HG02798 (cell line): ENCODE measurements at regions not wholly inside any gene's neighbourhood (a gene's known extent, or its start where the extent isn't known, plus 50 kb on each side); places are given as distances from the start of the nearest gene placed in this dataset.
A peak's percentile ranks its signal among the peaks of the same experiment; 100 is the strongest.
"Not testable (repeated sequence)": the region's sequence is repeated elsewhere in the genome, so short reads cannot be mapped to it uniquely, and the experiment has no call there.

Experiments
- ATAC-seq: cut with Tn5 transposase; IDR thresholded peaks from one replicate; pipeline ENCODE4 v1.9.1; 2021; ENCODE audit warnings: mild to moderate bottlenecking; ENCODE audit not compliant: unreplicated experiment, poor library complexity

DNA sequence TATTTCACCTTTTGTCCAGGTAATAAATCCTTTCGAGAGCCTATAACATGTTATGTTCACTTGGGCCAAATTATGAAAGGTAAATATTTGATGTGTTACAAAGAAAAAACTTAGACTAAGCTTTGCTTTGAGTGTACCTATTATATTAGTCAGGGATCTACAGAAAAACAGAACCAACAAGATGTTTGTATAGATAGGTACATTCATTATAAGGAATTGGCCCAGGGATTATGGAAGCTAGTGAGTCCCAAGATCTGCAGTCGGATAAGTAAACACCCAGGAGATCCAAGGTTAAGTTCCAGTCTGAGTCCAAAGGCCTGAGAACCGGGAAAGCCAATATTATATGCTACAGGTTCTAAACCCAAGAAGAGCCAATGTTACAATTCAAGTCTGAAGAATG lies 234.5 kb downstream of the NRIP1 start:
- no peak for ATAC-seq

DNA sequence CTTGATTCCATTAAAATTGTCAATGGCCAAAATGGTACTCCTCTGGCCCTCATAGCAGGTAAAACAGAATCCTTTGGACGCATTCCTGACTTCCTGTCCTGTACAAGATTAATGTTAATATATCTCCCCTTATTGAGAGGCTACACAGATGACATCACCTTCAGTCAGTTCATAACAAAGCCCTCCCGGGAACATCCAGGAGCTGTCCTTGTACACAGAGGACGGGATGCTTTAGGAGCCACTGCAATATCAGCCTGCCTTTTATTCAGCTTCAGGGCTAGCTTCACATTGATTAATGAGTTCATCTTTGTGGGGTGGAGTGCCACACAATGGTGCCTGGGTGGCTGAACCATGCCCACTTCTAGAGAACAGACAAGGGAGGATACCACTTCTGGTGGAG lies 235.1 kb downstream of the NRIP1 start:
- no peak for ATAC-seq

DNA sequence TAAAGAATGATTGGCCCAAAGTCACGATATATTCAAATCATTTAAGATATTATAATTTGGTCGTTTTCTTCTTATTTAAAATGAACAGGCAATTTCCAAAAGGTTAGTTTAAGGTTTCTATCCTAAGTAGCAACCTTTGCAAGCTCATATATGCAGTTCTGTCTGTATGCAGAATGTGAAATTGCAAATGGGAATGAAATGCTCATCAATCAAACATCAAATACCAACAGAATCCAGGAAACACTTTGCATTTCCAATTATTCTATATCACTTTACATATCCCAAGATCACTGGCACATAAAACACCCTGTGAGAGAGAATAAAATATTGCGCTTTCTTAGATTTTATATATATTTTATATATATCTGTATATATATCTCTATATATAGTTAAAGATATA lies 237.3 kb downstream of the NRIP1 start:
- no peak for ATAC-seq

DNA sequence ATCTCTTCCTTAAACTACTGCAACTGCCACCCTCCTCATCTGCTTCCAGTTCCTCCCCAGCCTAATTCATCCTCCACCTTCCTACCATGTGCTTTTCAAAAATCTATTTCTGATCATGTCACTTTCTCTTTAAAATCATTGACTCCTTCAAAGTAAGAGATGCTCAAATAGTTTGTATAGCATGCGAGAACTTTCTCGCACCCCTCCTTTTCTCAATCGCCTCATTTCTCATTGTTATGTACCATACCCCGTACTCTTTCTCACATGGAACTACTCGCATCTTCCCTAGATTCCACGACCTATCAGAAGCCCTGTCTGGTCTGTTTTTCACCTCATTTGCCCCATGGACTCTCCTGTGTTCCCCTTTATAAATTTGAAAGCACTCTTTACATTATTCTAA lies 238.2 kb downstream of the NRIP1 start:
- ATAC-seq = peak; percentile 35

DNA sequence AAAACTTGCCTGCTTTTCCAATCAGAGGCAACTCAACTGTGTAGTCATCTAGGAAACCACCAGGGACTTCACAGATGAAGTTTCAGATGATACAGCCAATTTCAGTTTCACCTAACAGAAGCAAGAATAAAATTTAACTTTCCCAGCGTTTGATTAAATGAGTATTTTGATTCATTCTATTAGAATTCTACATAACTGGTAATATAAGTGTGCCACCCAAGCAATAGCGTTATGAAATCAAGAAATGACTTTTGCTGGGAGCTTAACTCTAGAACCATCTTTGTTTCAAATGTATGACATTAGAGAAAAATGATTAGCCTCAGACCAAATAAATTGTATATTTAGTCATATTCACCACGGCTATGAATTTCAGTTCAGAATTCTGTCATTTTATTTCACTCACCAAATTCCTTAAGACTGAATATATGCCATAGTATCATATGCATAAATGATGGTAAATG lies 239.3 kb downstream of the NRIP1 start:
- peak; percentile 80 for ATAC-seq

DNA sequence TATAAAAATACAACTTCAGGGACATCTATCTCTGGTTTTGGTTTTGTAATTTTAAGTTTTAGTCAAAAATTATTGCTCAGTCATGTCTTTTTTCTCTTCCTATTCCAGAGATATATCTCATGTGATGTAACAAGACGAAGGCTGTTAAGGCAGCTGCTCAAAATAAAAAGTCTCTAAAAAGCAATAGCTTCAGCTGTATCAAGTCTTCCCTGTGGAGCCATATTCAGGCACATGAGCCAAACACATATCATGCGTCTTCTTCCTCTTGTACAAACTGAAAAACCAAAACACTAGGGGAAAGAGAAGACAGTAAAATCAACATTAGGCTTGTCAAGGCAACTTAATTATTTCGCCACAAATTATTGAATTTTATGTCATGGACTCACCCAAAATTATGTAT lies 240.7 kb downstream of the NRIP1 start:
- no peak for ATAC-seq

DNA sequence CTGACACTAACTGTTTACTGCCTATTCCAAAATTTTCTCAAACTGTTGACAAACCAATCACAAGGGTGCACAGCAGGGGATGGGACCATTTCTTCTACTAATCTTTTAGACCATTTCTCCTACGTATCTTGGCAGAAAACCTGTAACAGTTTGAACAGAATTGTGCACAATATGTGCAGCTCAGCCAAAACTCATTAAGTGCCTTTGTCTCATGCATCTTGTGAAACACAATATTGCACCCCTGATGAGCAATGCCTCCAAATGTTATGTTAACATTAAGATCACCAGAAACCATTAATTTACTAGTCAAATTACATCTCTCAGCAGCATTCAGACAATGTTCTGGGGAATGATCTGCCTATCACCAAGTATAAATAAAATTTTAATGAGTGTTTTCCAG lies 247.5 kb downstream of the NRIP1 start:
- no peak for ATAC-seq

DNA sequence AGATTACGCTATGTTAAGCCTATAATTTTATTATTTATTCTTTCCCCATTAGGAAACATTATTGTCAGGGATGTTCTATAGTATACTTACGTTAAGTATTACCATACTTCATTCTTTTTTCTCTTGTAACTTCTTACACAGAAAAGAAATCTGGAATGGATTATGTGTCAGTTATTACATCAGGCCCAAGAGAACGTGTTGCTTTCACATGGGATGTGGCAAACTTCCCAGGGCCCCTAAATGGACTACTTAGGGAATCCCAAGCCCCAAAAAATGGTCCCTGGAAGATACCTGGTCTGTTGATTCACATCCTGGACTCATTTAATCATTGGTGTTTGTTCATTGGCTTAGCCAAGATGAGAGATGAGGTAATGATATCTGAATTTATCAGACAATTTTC lies 249.8 kb downstream of the NRIP1 start:
- ATAC-seq = no peak

DNA sequence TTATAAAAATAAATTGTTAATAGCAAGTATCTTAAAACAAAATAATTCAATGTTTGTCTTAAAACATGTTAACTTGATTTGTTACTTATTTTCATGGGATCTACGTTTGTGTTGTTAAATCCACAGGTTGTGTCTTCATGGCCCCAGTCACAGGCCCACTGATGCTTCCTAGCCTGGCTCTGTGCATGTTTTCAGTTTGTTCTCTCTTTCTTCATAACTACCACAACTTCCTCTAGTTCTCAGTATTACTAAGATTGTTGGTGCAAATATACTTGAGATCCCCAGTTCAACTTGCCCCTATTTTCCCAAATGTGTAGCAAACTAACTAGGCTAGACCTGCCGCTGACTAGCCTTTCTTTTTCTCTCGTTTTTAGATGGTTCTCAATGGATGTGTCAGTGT lies 250.5 kb downstream of the NRIP1 start:
- ATAC-seq = no peak

DNA sequence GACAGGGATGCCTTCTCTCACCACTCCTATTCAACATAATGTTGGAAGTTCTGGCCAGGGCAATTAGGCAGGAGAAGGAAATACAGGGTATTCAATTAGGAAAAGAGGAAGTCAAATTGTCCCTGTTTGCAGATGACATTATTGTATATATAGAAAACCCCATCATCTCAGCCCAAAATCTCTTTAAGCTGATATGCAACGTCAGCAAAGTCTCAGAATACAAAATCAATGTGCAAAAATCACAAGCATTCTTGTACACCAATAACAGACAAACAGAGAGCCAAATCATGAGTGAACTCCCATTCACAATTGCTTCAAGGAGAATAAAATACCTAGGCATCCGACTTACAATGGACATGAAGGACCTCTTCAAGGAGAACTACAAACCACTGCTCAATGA lies 258.1 kb upstream of the SAMSN1 start:
- ATAC-seq = not testable (repeated sequence)

DNA sequence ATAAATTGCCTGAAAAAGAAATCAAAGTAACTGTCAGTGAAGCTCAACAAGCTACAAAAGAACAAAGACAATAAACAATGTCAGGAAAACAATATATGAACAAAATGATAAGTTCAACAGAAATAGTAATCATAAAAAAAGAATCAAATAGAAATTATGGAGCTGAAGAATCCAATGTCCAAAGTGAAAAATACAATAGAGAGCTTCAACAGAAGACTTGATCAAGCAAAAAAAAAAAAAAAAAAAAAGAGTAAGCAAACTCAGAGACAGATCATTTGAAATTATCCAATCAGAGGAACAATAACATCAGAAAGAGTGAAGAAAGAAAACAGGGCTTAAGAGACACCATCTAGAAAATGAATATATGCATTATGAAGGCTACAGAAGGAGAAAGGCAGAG lies 251.4 kb upstream of the SAMSN1 start:
- ATAC-seq = no peak

DNA sequence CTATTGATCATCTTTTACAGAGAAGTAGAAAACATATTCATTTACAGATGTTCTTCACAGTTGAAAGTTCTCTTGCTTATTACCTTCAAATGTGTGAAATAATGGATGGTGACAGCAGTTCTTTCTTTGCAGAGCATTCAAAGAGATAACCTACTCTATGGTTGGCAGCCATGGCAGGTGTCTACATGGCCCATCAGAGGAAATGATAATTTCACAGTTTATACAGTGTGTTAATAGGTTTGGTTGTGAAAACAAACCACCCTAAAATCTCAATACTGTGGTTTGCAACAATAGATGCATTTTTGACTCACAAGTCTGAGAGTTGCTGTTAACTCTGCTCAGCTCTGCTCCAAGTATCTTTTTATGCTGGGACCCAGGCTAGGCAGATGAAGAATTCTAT lies 241.2 kb upstream of the SAMSN1 start:
- ATAC-seq = no peak

DNA sequence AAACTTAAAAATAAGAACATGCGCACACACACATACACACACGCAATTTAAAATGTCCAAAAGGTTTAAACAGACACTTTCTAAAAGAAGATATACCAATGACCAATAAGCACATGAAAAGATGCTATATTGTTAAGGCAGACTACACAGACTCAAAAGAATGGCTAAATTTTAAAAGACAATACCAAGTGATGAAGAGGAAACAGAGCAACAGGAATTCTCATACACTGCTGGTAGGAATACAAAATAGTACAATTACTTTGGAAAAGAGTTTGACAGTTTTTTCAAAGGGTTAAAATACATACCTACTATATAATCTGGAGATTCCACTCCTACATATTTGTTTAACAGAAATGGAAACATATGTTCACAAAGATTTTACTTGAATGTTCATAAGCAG lies 239.6 kb upstream of the SAMSN1 start:
- ATAC-seq = no peak

DNA sequence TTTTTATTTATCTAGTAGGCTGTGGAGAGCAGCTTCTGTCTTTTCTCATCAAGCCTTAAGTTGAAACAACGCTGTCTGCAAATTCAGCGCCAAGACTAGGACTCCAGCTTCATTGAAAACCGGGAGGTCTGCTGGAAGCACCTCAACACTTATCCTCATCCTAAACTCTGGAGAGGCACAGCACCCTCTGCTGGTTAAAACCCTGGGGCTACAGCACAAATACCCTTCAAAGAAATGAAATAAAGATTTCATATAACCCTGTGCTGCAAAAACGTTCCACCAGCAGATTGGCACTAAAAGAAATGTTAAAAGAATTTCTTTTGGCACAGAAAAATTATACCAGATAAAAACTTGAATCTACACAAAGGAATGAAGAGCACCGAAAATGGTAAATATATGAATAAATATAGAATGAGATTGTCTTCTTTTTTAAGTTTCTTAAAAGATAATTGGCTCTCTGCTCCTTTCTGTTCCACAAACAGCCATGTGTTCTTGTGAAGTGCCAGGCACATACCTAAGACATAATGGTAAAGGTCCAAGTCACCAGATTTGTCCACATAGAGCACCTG lies 227.7 kb upstream of the SAMSN1 start:
- no peak for ATAC-seq

DNA sequence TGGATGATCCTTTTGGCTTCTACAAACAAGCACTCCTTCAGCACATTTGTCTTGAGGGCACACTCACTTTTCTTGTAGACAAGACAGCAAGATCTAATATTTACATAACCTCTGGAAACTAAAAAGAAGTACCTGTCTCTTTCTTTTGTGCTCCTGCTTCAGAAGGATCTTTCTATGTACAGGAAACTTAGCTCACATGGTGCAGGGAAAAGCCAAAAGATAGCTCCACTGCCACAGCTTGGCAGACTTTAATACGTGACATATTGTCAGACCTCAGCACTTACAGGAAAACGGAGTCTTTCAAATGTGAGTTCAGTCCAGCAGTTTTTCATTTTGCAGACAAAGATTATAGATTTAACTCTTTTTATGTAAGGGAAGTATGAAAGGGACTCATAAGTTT lies 225.5 kb upstream of the SAMSN1 start:
- no peak for ATAC-seq

DNA sequence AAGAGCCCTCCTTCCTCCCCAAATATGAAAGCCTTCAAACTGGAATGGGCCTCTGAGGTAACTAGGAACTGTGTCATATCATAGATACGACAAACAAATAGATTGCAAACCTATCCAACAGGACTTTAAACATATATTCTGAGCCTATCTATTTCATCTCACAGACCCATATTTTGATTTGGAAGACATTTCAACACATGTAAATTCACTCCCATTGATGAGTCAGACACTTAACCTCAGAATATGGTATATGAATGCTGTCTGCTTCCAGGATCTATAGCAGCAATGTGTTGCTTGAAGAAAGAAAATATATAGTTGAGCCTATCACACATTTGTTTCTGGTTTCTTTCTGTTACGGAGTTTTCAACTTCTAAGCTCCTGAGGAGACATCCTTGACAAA lies 221.9 kb upstream of the SAMSN1 start:
- ATAC-seq = no peak

DNA sequence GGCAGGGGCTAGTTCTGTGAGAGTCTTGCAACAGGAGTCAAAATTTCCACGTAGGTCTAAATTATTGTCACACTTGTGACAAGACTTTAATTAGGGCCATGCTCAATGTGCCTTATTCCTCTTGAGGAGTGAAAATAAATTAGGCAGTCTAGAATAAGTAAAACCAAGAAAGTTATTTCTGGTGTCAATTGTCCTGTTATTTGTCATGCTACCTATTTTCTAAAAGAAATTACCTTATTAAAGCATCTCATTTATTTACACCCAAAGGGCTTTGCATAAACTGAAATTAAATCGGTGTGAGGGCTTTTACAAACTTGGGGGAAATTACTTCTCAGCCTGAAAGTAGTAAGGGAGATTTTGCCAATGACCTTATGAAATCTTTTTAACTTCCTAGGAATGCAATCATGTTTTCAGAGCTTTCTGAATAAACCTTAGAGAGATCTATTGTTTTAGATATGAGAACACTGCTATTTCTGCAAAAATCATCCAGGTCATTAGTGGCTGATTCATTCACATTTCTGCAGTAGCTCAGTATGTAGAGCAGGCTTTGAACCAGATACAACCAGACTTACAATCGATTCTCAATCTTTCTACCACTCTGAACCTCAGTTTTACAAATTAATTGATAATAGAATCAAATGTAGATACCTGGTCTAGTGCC lies 221.2 kb upstream of the SAMSN1 start:
- no peak for ATAC-seq

DNA sequence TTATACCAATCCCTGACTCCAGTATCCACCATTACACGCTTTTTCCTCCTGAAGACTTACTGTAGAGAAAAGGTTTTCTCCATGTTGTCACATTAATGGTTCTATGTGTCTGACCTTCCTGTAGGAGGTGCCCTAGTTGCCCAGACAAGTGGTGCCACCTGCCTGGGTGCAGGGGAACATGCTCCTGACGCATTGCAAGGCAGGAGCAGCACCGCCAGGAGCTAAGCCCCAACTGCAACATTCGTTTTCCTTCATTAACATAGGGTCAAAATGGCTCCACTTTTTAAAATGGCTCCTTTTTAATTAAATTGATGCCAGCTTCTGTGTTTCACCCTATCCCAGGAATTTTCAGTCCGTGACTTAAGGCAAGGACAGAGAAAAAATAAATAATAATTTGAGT lies 220.1 kb upstream of the SAMSN1 start:
- no peak for ATAC-seq

DNA sequence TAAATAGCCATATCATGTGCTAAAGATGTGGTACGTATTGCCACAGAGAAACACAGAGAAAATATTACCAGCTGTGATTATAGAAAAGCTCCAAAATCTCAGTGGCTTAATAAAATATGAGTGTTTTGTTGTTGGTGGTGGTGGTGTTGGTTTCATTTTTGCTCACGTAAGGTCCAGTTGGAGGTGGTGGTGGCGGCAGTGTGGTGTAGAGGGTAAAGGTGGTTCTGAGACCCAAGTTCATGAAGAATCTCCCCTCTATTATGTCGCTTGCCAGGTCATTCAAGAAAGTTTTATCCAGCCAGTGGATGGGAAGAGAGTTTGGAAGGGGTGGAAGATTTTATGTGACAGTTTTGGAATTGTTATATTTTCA lies 217.6 kb upstream of the SAMSN1 start:
- ATAC-seq = peak; percentile 41

DNA sequence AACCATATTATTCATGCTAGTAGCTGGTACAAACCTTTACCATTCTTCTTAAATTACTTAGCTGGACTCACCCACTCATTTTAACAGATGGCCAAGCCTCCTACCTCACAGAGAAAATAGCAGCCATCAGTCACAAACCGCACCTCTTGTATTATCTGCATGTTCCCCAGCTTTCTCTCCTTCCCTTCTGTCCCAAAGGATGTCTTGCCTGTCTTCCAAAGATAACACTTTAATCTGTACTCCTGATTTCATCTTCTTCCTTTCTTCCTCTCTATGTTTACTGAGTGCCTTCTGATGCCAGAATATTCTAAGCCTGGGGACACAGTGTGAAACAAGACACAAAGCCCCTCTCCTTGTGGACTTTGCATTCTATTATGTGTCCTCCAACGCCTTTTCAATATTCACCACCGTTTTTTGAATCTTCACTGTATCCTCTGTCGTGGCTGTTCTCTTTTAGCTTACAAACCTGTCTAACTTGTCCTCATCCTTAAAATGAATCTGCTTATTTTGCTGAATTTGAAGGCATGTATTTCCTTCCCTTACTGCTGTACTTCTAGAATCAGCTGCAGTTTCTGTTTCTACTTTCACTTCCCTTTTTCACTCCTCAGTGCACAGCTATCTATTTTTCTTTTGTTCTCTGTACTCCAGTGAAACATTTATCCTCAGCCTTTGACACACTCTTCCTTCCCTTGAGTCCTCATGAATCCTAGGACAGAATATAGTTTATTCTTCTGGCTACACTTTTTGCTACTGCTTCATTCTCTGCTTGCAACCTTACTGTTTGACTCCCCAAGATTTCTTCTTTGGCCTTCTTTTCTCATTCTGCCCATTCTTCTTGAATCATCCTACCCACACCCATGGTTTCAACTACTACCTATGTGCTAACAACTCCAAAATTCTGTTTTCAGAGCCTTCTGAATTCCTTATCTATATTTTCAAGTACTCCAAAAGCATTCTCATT lies 216.9 kb upstream of the SAMSN1 start:
- ATAC-seq = peak; percentile 97

DNA sequence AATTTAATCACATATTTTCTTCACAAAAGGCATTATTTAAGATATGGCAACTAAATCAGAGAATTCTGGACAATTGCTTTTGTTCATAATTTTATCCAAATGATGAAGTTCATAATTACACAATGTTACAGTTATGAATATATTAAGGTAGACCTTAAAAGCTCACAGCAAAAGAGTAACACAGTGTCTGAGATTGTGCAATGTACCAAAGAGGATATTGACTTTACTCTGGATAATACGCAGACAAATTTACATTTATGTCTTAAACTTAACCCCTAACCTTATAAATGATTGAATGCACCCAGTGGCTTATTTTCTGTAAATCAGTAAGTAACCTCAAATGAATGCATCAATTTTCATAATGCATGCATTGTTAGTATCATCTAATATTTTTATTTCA lies 216.2 kb upstream of the SAMSN1 start:
- ATAC-seq = no peak
